COR-L47 (cell line): ENCODE measurements at regions not wholly inside any gene's neighbourhood (a gene's known extent, or its start where the extent isn't known, plus 50 kb on each side); places are given as distances from the start of the nearest gene placed in this dataset.
A peak's percentile ranks its signal among the peaks of the same experiment; 100 is the strongest.
"Not testable (repeated sequence)": the region's sequence is repeated elsewhere in the genome, so short reads cannot be mapped to it uniquely, and the experiment has no call there.

Source experiments
- DNase-seq: peaks from one replicate; lab custom pipeline; 2025; lab: John Stamatoyannopoulos, UW

- DNase-seq = no peak
These were observed 185.3 kb upstream of the PWP1 start for GRCh38 chr12:107500307-107500706.

- no peak for DNase-seq
These were observed 183.9 kb upstream of the PWP1 start for GRCh38 chr12:107501681-107502080.

GRCh38 chr12:107503129-107503855, 182.3 kb upstream of the PWP1 start:
- DNase-seq = no peak

GRCh38 chr12:107503887-107504885, 181.4 kb upstream of the PWP1 start:
- no peak for DNase-seq

- DNase-seq = no peak
These were observed 176.2 kb upstream of the PWP1 start for GRCh38 chr12:107509421-107509820.

GRCh38 chr12:107510211-107510610, 175.4 kb upstream of the PWP1 start:
- no peak for DNase-seq

GRCh38 chr12:107511292-107511691, 174.3 kb upstream of the PWP1 start:
- no peak for DNase-seq

- no peak for DNase-seq
These were observed 173.2 kb upstream of the PWP1 start for GRCh38 chr12:107512391-107512790.

- no peak for DNase-seq
These were observed 172.4 kb upstream of the PWP1 start for GRCh38 chr12:107513184-107513583.

- no peak for DNase-seq
These were observed 171.8 kb upstream of the PWP1 start for GRCh38 chr12:107513636-107514400.

GRCh38 chr12:107514887-107515445, 170.6 kb upstream of the PWP1 start:
- no peak for DNase-seq

- DNase-seq = peak; percentile 25
These were observed 170.1 kb upstream of the PWP1 start for GRCh38 chr12:107515446-107515958.

- DNase-seq = not testable (repeated sequence)
These were observed 167.8 kb upstream of the PWP1 start for GRCh38 chr12:107517816-107518215.

GRCh38 chr12:107518868-107519267, 166.7 kb upstream of the PWP1 start:
- DNase-seq = no peak

GRCh38 chr12:107519906-107520859, 165.4 kb upstream of the PWP1 start:
- DNase-seq = no peak

GRCh38 chr12:107521826-107522355, 163.7 kb upstream of the PWP1 start:
- DNase-seq = no peak

- no peak for DNase-seq
These were observed 162.7 kb upstream of the PWP1 start for GRCh38 chr12:107522692-107523477.

GRCh38 chr12:107523775-107524535, 161.6 kb upstream of the PWP1 start:
- DNase-seq = peak; percentile 59
